Breast epithelium (tissue), 4 donors: ENCODE measurements at regions not wholly inside any gene's neighbourhood (a gene's known extent, or its start where the extent isn't known, plus 50 kb on each side); places are given as distances from the start of the nearest gene placed in this dataset.

Source experiments
- DNase-seq, 2 donors: peaks; one replicate each; pipeline ENCODE4 v3.0.0-alpha.2; 2019; ENCODE audit warnings: low spot score in 2 of 2
- H3K27ac ChIP-seq, 2 donors: fragments of 200-600 bp; sonication (generic) in 1 of 2; one replicate each; pipeline ENCODE4 v1.5.1; 2016 to 2019; ENCODE audit warnings: mild to moderate bottlenecking in 1 of 2
- H3K27me3 ChIP-seq, 2 donors: fragments of 200-600 bp; sonication (generic) in 1 of 2; one replicate each; pipeline versions ENCODE4 v1.5.1 to v1.6.0; 2017 to 2019; ENCODE audit warnings: control low read depth in 1 of 2, mild to moderate bottlenecking in 1 of 2
- H3K36me3 ChIP-seq: fragments of 200-600 bp; one replicate; pipeline ENCODE4 v1.5.1; 2019
- H3K4me1 ChIP-seq, 2 donors: fragments of 200-600 bp; sonication (generic); one replicate each; pipeline ENCODE4 v1.5.1; 2016 to 2019; ENCODE audit warnings: control low read depth in 1 of 2
- H3K4me3 ChIP-seq, 3 donors: fragments of 200-600 bp; sonication (generic); 1 replicate in 2 of 3; 2 replicates in 1 of 3; pipeline ENCODE4 v1.5.1; 2016 to 2019; ENCODE audit warnings: mild to moderate bottlenecking in 3 of 3, moderate library complexity in 2 of 3
- H3K9me3 ChIP-seq, 2 donors: fragments of 200-600 bp; sonication (generic) in 1 of 2; one replicate each; pipeline ENCODE4 v1.5.1; 2016 to 2019; ENCODE audit warnings: control low read depth in 1 of 2
- POLR2A ChIP-seq: fragments of 450-650 bp; IDR thresholded peaks from one replicate; pipeline ENCODE4 v1.6.1; 2016; ENCODE audit warnings: antibody characterized with exemption, mild to moderate bottlenecking, moderate library complexity
- POLR2AphosphoS5 ChIP-seq, 3 donors: sonication (generic); formaldehyde crosslinking; IDR thresholded peaks; one replicate each; pipeline ENCODE4 v1.6.1; 2017; ENCODE audit warnings: antibody characterized with exemption in 3 of 3
- intact Hi-C: fragments of 100-400 bp; cut with DNase I; formaldehyde crosslinking; loops from one replicate; pipeline ENCODE4 v1.15.1; 2023; ENCODE audit warnings: low total_unique reads
- TF ChIP-seq, protein P1 (sequence below), 3 donors: fragments of 450-650 bp; IDR thresholded peaks; one replicate each; pipeline ENCODE4 v1.5.1; 2016 to 2017; ENCODE audit warnings: antibody characterized with exemption in 3 of 3, mild to moderate bottlenecking in 3 of 3, moderate library complexity in 3 of 3

DNA sequence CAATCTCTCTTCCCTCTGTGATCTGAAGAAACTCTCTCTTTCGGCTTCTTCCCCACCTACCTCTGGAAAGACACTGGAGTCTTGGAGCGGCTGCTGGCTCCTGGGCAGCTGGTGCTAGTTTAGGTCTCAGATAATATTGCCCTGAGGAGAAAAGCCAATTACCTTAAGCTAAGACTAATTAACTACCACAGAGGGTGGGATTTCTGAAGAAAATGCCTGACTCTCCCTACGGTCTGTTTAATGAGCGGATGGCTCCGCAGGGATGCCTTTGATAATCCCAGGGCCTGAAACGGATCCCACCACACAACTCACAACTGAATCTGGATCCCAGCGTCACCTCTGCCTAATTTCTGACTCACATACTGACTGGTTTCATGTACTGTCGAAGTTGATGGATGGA is 127.0 kb upstream of the NLRP1 start:
- Histone ChIP-seq H3K4me1 (no peaks in the 10 kb centered on the region), H3K9me3 (peaks cover 0 to 8% of the 10 kb centered on the region in 2 donors), H3K27ac (no peak overlapping the region), H3K36me3 (no peaks in the 10 kb centered on the region), H3K27me3 (peaks cover 0 to 19% of the 10 kb centered on the region in 2 donors), H3K4me3 (no peak overlapping the region)
- DNase-seq: no peak
- TF ChIP-seq, protein P1, sequence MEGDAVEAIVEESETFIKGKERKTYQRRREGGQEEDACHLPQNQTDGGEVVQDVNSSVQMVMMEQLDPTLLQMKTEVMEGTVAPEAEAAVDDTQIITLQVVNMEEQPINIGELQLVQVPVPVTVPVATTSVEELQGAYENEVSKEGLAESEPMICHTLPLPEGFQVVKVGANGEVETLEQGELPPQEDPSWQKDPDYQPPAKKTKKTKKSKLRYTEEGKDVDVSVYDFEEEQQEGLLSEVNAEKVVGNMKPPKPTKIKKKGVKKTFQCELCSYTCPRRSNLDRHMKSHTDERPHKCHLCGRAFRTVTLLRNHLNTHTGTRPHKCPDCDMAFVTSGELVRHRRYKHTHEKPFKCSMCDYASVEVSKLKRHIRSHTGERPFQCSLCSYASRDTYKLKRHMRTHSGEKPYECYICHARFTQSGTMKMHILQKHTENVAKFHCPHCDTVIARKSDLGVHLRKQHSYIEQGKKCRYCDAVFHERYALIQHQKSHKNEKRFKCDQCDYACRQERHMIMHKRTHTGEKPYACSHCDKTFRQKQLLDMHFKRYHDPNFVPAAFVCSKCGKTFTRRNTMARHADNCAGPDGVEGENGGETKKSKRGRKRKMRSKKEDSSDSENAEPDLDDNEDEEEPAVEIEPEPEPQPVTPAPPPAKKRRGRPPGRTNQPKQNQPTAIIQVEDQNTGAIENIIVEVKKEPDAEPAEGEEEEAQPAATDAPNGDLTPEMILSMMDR (IDR thresholded peaks at IDR 0.05): no peak
- TF ChIP-seq POLR2AphosphoS5 (IDR thresholded peaks at IDR 0.05) (no peak), POLR2A (no peak)
- intact Hi-C loops: no loop called here

- no peaks in the 10 kb centered on the region for H3K36me3 ChIP-seq
- H3K4me3 ChIP-seq: no peak overlapping the region
- TF ChIP-seq POLR2A (no peak), POLR2AphosphoS5 (IDR thresholded peaks at IDR 0.05) (no peak)
- TF ChIP-seq, protein P1 (IDR thresholded peaks at IDR 0.05): no peak
- H3K9me3 ChIP-seq: no peaks in the 10 kb centered on the region
- intact Hi-C loops: no loop called here
- DNase-seq: no peak
- no peaks in the 10 kb centered on the region for H3K4me1 ChIP-seq
- peaks cover 0 to 30% of the 10 kb centered on the region in 2 donors for H3K27me3 ChIP-seq
- no peak overlapping the region for H3K27ac ChIP-seq
Observed at GRCh38 chr17:5714993-5715392, 130.7 kb upstream of the NLRP1 start.

- no peak for DNase-seq
- H3K36me3 ChIP-seq: no peaks in the 10 kb centered on the region
- no peak overlapping the region for H3K4me3 ChIP-seq
- peaks cover 0 to 30% of the 10 kb centered on the region in 2 donors for H3K27me3 ChIP-seq
- H3K9me3 ChIP-seq: no peaks in the 10 kb centered on the region
- H3K27ac ChIP-seq: no peak overlapping the region
- intact Hi-C loops: no loop called here
- H3K4me1 ChIP-seq: no peaks in the 10 kb centered on the region
- TF ChIP-seq, protein P1 (IDR thresholded peaks at IDR 0.05): no peak
- TF ChIP-seq POLR2A (no peak), POLR2AphosphoS5 (IDR thresholded peaks at IDR 0.05) (no peak)
Observed at GRCh38 chr17:5715478-5715877, 131.2 kb upstream of the NLRP1 start.

DNA sequence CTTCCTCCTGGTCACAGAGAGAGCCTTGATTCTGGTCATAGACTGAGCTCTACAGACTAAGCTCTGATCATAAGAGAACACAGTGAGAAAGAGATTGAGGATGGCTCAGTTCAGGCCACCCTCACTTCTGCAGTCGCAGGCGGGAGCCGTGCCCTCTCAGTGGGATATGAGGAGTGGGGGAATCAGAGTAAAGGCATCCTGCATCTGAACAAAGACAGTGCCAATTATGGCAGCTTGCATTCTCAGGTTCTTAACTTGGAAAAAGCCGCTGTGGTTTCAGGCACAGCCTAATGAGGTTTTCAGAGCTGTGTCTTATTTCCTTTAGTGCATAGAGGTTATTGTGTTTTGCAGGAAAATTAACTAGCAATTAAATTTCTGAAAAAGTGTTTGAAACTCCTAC is 134.4 kb upstream of the NLRP1 start:
- H3K36me3 ChIP-seq: no peaks in the 10 kb centered on the region
- intact Hi-C loops: no loop called here
- peaks cover 0 to 11% of the 10 kb centered on the region in 2 donors for H3K27me3 ChIP-seq
- DNase-seq: no peak
- H3K4me1 ChIP-seq: no peaks in the 10 kb centered on the region
- no peak overlapping the region for H3K27ac ChIP-seq
- no peak overlapping the region for H3K4me3 ChIP-seq
- TF ChIP-seq POLR2A (no peak), POLR2AphosphoS5 (IDR thresholded peaks at IDR 0.05) (no peak)
- TF ChIP-seq, protein P1 (IDR thresholded peaks at IDR 0.05): no peak
- no peaks in the 10 kb centered on the region for H3K9me3 ChIP-seq

DNA sequence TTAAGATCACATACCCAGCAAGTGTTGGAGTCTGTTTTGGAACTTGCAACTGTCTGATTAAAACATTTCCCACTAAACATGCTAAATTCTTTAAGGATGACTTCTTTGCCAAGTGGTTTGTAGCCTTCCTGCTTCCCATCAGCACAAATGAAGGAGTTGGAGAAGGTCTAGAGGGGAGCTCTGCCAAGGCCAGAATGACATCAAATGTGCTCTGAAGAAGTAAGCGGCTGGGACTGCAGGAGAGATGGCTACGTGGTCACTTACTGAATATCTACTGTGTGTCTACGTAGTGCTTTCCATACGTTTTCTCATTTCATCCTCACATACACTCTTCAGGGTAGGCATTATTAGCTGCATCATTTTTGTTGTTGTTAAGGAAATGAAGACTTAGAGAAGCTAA is 135.7 kb upstream of the NLRP1 start:
- Histone ChIP-seq H3K27ac (no peak overlapping the region), H3K27me3 (peaks cover 0 to 11% of the 10 kb centered on the region in 2 donors), H3K4me1 (no peaks in the 10 kb centered on the region), H3K36me3 (no peaks in the 10 kb centered on the region), H3K9me3 (no peaks in the 10 kb centered on the region), H3K4me3 (no peak overlapping the region)
- intact Hi-C loops: no loop called here
- DNase-seq: no peak
- TF ChIP-seq POLR2A: no peak
- no peak for TF ChIP-seq POLR2AphosphoS5 (IDR thresholded peaks at IDR 0.05)
- TF ChIP-seq, protein P1 (IDR thresholded peaks at IDR 0.05): no peak
